HCT116 (cell line): ENCODE measurements at regions not wholly inside any gene's neighbourhood (a gene's known extent, or its start where the extent isn't known, plus 50 kb on each side); places are given as distances from the start of the nearest gene placed in this dataset.

Experiments used
- ATAC-seq: fragments of 200-7000 bp; cut with Tn5 transposase; 2 replicates; pipeline ENCODE4 v1.9.1; 2020; ENCODE audit warnings: mild to moderate bottlenecking, moderate library complexity
- BruUV-seq: library from RNA; stranded (reverse); fragments of 400-500 nt; replicated peaks from 2 replicates; lab custom pipeline; 2021; lab: Mats Ljungman, UMichigan
- CTCF ChIA-PET: fragments of 300-600 bp; sonication (Branson Sonifier 250); formaldehyde crosslinking; loops from one replicate; lab custom pipeline; 2021; ENCODE audit warnings: antibody characterized with exemption; lab: Charles Lee
- POLR2A ChIA-PET: fragments of 300-600, 350-600 bp; sonication (Branson Sonifier 250); formaldehyde crosslinking; loops from one replicate; lab custom pipeline; 2021; ENCODE audit warnings: antibody characterized with exemption; lab: Charles Lee
- RAD21 ChIA-PET, 2 experiments: fragments of 300-600 bp; sonication (Branson Sonifier 250); formaldehyde crosslinking; loops; one replicate each; lab custom pipeline; 2023; ENCODE audit warnings: low total read pairs in 2 of 2; ENCODE audit not compliant: uncharacterized antibody in 2 of 2, unreplicated experiment in 2 of 2, low non-redundant PET in 1 of 2; lab: Charles Lee
- DNase-seq: peaks from one replicate; pipeline ENCODE4 v3.0.0-alpha.2; 2010; ENCODE audit warnings: low read depth, low spot score
- H2AFZ ChIP-seq: fragments of 200-600 bp; shearing (Covaris generic), sonication (generic); 2 replicates; pipeline ENCODE4 v1.6.1; 2017; ENCODE audit warnings: low read depth, mixed run types, mixed read lengths, antibody characterized with exemption, low read length; ENCODE audit not compliant: poor library complexity, severe bottlenecking
- H3K27ac ChIP-seq: 2 replicates; pipeline ENCODE4 v1.5.1; 2012; ENCODE audit warnings: low read depth, low read length
- H3K27me3 ChIP-seq: fragments of 200-600 bp; sonication (generic); 2 replicates; pipeline ENCODE4 v1.6.1; 2016; ENCODE audit warnings: mixed run types, low read length, mixed read lengths; ENCODE audit not compliant: insufficient read depth
- H3K36me3 ChIP-seq, 2 experiments: fragments of 200-500 bp in 1 of 2; fragments of 200-600 bp in 1 of 2; sonication (Bioruptor generic) in 1 of 2; sonication (generic) in 1 of 2; 2 replicates each; pipeline versions ENCODE4 v1.5.1 to v1.6.1; 2014 to 2016; ENCODE audit warnings: low read length in 2 of 2, inconsistent platforms in 1 of 2, mixed read lengths in 1 of 2, mixed run types in 1 of 2; ENCODE audit not compliant: insufficient read depth in 2 of 2, control insufficient read depth in 1 of 2
- H3K4me1 ChIP-seq, 2 experiments: fragments of 200-600 bp in 1 of 2; sonication (generic) in 1 of 2; 2 replicates each; pipeline versions ENCODE4 v1.5.1 to v1.6.1; 2012 to 2017; ENCODE audit warnings: low read length in 2 of 2, inconsistent platforms in 1 of 2, mild to moderate bottlenecking in 1 of 2, mixed read lengths in 1 of 2, mixed run types in 1 of 2, moderate library complexity in 1 of 2; ENCODE audit not compliant: insufficient read depth in 2 of 2, control insufficient read depth in 1 of 2
- H3K4me2 ChIP-seq: fragments of 200-600 bp; sonication (generic); 2 replicates; pipeline ENCODE4 v1.6.1; 2017; ENCODE audit warnings: mixed run types, low read length, mixed read lengths
- H3K4me3 ChIP-seq, 2 experiments: fragments of 200-600 bp in 1 of 2; sonication (generic) in 1 of 2; replicated peaks in 1 of 2; 2 replicates each; pipeline ENCODE4 v1.5.1; 2011 to 2016; ENCODE audit warnings: low read length in 2 of 2, control low read depth in 1 of 2, low read depth in 1 of 2, mild to moderate bottlenecking in 1 of 2, mixed read lengths in 1 of 2, mixed run types in 1 of 2
- H3K79me2 ChIP-seq: fragments of 200-600 bp; sonication (generic); 2 replicates; pipeline ENCODE4 v1.6.1; 2017; ENCODE audit warnings: mild to moderate bottlenecking, mixed run types, low read length, moderate library complexity, mixed read lengths; ENCODE audit not compliant: insufficient read depth
- H3K9ac ChIP-seq: fragments of 200-600 bp; sonication (generic); 2 replicates; pipeline ENCODE4 v1.6.1; 2016; ENCODE audit warnings: low read length, mixed read lengths
- H3K9me2 ChIP-seq: fragments of 200-600 bp; sonication (generic), shearing (Covaris generic); 2 replicates; pipeline ENCODE4 v1.6.1; 2017; ENCODE audit warnings: mixed run types, mild to moderate bottlenecking, moderate library complexity; ENCODE audit not compliant: insufficient read depth
- H3K9me3 ChIP-seq, 2 experiments: fragments of 200-500 bp in 1 of 2; fragments of 200-600 bp in 1 of 2; sonication (Bioruptor generic) in 1 of 2; sonication (generic) in 1 of 2; 2 replicates each; pipeline ENCODE4 v1.6.1; 2014 to 2017; ENCODE audit warnings: low read length in 2 of 2, mixed read lengths in 2 of 2, inconsistent platforms in 1 of 2, low read depth in 1 of 2, mild to moderate bottlenecking in 1 of 2, mixed run types in 1 of 2, moderate library complexity in 1 of 2; ENCODE audit not compliant: control insufficient read depth in 1 of 2, insufficient read depth in 1 of 2
- H4K20me1 ChIP-seq: fragments of 200-600 bp; sonication (generic), shearing (Covaris generic); 2 replicates; pipeline ENCODE4 v1.6.1; 2017; ENCODE audit warnings: mixed run types, mild to moderate bottlenecking, moderate library complexity; ENCODE audit not compliant: insufficient read depth
- EGR1 ChIP-seq: IDR thresholded peaks from 2 replicates; pipeline ENCODE4 v1.6.1; 2012; ENCODE audit warnings: low read depth
- EZH2 ChIP-seq: fragments of 200-600 bp; sonication (generic); IDR thresholded peaks from 2 replicates; pipeline ENCODE4 v1.6.1; 2017; ENCODE audit warnings: antibody characterized with exemption, mixed run types
- POLR2A ChIP-seq: IDR thresholded peaks from 2 replicates; pipeline ENCODE4 v1.7.0; 2011; ENCODE audit warnings: borderline replicate concordance; ENCODE audit not compliant: insufficient read depth, insufficient read length; ENCODE audit errors: extremely low read depth
- POLR2AphosphoS5 ChIP-seq: IDR thresholded peaks from 2 replicates; pipeline ENCODE4 v1.6.1; 2011; ENCODE audit warnings: mild to moderate bottlenecking, low read depth, low read length, moderate library complexity
- RAD21 ChIP-seq: IDR thresholded peaks from 2 replicates; pipeline ENCODE4 v1.6.1; 2012; ENCODE audit warnings: low read depth, mild to moderate bottlenecking
- SIN3A ChIP-seq: IDR thresholded peaks from 2 replicates; pipeline ENCODE4 v1.6.1; 2012; ENCODE audit warnings: low read depth
- SRF ChIP-seq: IDR thresholded peaks from 2 replicates; pipeline ENCODE4 v1.6.1; 2012; ENCODE audit warnings: low read depth
- YY1 ChIP-seq: IDR thresholded peaks from 2 replicates; pipeline ENCODE4 v1.6.1; 2011; ENCODE audit warnings: low read length, low read depth, moderate library complexity, mild to moderate bottlenecking; ENCODE audit not compliant: insufficient replicate concordance; ENCODE audit errors: extremely low read depth
- ZNF274 ChIP-seq: fragments of 200-500 bp; sonication (Bioruptor generic); IDR thresholded peaks from 2 replicates; pipeline ENCODE4 v1.6.1; 2014; ENCODE audit warnings: mild to moderate bottlenecking, low read depth, low read length, inconsistent platforms
- intact Hi-C: fragments of 100-400 bp; cut with micrococcal nuclease; formaldehyde crosslinking; loops from 2 replicates; pipeline ENCODE4 v1.10.0; 2022
- TF ChIP-seq, protein P1 (sequence below): IDR thresholded peaks from 2 replicates; pipeline ENCODE4 v1.6.1; 2012
- TF ChIP-seq, protein P2 (sequence below), 3 experiments: fragments of 200-600 bp in 1 of 3; sonication (generic) in 1 of 3; IDR thresholded peaks in 2 of 3; conservative IDR thresholded peaks in 1 of 3; 2 replicates each; pipeline ENCODE4 v1.5.1; 2012 to 2017; ENCODE audit warnings: low read depth in 2 of 3, low read length in 2 of 3, antibody characterized with exemption in 1 of 3, borderline replicate concordance in 1 of 3, control low read depth in 1 of 3, mild to moderate bottlenecking in 1 of 3, mixed read lengths in 1 of 3, mixed run types in 1 of 3, moderate library complexity in 1 of 3; ENCODE audit not compliant: insufficient read depth in 1 of 3
- TF ChIP-seq, protein P3 (sequence below): IDR thresholded peaks from 2 replicates; pipeline ENCODE4 v1.6.1; 2012
- TF ChIP-seq, protein P4 (sequence below): IDR thresholded peaks from 2 replicates; pipeline ENCODE4 v1.6.1; 2011; ENCODE audit warnings: mild to moderate bottlenecking, low read length, moderate library complexity; ENCODE audit not compliant: insufficient replicate concordance; ENCODE audit errors: extremely low read depth
- TF ChIP-seq, protein P5 (sequence below): IDR thresholded peaks from 2 replicates; pipeline ENCODE4 v1.6.1; 2012; ENCODE audit warnings: low read depth

DNA sequence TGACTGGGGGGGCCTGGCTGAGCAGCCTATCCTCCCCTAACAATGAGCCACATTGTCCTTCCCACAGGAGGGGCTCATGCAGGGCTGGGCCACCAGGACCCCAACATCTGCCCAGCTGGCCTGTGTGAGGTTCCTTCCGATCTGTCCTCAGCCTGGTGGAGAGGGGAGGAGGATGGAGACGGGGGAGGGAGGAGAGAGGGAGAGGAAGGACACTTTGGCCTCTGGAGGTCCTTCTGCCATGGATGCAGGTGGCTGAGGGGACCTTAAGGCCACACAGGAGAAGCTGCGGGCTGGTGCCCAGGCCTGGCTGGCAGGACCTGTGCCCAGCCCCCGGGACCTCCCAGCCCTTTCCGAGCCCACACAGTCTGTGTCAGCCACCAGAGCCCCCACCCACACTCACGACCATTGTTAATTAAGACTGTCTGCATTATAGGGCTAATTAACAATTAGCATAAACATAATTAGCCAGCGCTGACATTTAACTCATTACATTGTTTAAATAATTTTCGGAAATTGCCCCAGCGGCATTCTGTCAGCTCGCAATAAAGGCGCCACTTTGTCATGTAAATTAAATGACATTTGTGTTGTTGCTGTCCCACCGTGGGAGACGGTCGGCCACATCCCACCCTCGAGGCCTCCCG lies 53.0 kb upstream of the NKX1-1 start:
- RAD21 ChIA-PET: no interaction called here
- Histone ChIP-seq H3K4me2 (no peak overlapping the region), H3K79me2 (no peaks in the 10 kb centered on the region), H4K20me1 (no peaks in the 10 kb centered on the region), H3K9ac (no peak overlapping the region)
- intact Hi-C loops: no loop called here
- no peak for DNase-seq
- POLR2A ChIA-PET: no interaction called here
- TF ChIP-seq POLR2AphosphoS5: no peak
- no peak for TF ChIP-seq YY1
- TF ChIP-seq, protein P1, sequence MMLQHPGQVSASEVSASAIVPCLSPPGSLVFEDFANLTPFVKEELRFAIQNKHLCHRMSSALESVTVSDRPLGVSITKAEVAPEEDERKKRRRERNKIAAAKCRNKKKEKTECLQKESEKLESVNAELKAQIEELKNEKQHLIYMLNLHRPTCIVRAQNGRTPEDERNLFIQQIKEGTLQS: no peak
- no peak for TF ChIP-seq EGR1
- no peak for TF ChIP-seq ZNF274
- TF ChIP-seq, protein P2, sequence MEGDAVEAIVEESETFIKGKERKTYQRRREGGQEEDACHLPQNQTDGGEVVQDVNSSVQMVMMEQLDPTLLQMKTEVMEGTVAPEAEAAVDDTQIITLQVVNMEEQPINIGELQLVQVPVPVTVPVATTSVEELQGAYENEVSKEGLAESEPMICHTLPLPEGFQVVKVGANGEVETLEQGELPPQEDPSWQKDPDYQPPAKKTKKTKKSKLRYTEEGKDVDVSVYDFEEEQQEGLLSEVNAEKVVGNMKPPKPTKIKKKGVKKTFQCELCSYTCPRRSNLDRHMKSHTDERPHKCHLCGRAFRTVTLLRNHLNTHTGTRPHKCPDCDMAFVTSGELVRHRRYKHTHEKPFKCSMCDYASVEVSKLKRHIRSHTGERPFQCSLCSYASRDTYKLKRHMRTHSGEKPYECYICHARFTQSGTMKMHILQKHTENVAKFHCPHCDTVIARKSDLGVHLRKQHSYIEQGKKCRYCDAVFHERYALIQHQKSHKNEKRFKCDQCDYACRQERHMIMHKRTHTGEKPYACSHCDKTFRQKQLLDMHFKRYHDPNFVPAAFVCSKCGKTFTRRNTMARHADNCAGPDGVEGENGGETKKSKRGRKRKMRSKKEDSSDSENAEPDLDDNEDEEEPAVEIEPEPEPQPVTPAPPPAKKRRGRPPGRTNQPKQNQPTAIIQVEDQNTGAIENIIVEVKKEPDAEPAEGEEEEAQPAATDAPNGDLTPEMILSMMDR (IDR thresholded peaks at IDR 0.05 in 2 of 3, conservative IDR thresholded peaks at IDR 0.05 in 1 of 3; ENCODE audit: borderline replicate concordance in 1 of 3, insufficient read depth in 1 of 3, low read depth in 2 of 3, low read length in 2 of 3): no peak
- no peak for TF ChIP-seq RAD21
- no peak for TF ChIP-seq EZH2
- no peak for TF ChIP-seq SIN3A
- TF ChIP-seq, protein P3, sequence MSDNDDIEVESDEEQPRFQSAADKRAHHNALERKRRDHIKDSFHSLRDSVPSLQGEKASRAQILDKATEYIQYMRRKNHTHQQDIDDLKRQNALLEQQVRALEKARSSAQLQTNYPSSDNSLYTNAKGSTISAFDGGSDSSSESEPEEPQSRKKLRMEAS: no peak
- no peak for TF ChIP-seq POLR2A
- TF ChIP-seq, protein P4, sequence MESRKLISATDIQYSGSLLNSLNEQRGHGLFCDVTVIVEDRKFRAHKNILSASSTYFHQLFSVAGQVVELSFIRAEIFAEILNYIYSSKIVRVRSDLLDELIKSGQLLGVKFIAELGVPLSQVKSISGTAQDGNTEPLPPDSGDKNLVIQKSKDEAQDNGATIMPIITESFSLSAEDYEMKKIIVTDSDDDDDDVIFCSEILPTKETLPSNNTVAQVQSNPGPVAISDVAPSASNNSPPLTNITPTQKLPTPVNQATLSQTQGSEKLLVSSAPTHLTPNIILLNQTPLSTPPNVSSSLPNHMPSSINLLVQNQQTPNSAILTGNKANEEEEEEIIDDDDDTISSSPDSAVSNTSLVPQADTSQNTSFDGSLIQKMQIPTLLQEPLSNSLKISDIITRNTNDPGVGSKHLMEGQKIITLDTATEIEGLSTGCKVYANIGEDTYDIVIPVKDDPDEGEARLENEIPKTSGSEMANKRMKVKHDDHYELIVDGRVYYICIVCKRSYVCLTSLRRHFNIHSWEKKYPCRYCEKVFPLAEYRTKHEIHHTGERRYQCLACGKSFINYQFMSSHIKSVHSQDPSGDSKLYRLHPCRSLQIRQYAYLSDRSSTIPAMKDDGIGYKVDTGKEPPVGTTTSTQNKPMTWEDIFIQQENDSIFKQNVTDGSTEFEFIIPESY: no peak
- TF ChIP-seq, protein P5, sequence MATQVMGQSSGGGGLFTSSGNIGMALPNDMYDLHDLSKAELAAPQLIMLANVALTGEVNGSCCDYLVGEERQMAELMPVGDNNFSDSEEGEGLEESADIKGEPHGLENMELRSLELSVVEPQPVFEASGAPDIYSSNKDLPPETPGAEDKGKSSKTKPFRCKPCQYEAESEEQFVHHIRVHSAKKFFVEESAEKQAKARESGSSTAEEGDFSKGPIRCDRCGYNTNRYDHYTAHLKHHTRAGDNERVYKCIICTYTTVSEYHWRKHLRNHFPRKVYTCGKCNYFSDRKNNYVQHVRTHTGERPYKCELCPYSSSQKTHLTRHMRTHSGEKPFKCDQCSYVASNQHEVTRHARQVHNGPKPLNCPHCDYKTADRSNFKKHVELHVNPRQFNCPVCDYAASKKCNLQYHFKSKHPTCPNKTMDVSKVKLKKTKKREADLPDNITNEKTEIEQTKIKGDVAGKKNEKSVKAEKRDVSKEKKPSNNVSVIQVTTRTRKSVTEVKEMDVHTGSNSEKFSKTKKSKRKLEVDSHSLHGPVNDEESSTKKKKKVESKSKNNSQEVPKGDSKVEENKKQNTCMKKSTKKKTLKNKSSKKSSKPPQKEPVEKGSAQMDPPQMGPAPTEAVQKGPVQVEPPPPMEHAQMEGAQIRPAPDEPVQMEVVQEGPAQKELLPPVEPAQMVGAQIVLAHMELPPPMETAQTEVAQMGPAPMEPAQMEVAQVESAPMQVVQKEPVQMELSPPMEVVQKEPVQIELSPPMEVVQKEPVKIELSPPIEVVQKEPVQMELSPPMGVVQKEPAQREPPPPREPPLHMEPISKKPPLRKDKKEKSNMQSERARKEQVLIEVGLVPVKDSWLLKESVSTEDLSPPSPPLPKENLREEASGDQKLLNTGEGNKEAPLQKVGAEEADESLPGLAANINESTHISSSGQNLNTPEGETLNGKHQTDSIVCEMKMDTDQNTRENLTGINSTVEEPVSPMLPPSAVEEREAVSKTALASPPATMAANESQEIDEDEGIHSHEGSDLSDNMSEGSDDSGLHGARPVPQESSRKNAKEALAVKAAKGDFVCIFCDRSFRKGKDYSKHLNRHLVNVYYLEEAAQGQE: no peak
- no peak for TF ChIP-seq SRF
- TF ChIP-seq, all 23 proteins: peak for 0
- Histone ChIP-seq H3K36me3 (no peaks in the 10 kb centered on the region), H3K9me3 (no peaks in the 10 kb centered on the region), H3K4me3 (no peak overlapping the region), H3K4me1 (no peaks in the 10 kb centered on the region), H3K27ac (no peak overlapping the region), H3K9me2 (no peaks in the 10 kb centered on the region), H2AFZ (no peak overlapping the region), H3K27me3 (peaks cover 32% of the 10 kb centered on the region)
- no TSS peak for BruUV-seq
- CTCF ChIA-PET: no interaction called here
- no peak for ATAC-seq
